WI38 (cell line): ENCODE measurements at regions not wholly inside any gene's neighbourhood (a gene's known extent, or its start where the extent isn't known, plus 50 kb on each side); places are given as distances from the start of the nearest gene placed in this dataset.
"Not testable (repeated sequence)": the region's sequence is repeated elsewhere in the genome, so short reads cannot be mapped to it uniquely, and the experiment has no call there.

ENCODE experiments used
- H3K4me3 ChIP-seq: 2 replicates; pipeline ENCODE4 v1.5.1; 2011; ENCODE audit warnings: low read depth, mild to moderate bottlenecking, control low read depth, low read length
- TF ChIP-seq, protein P1 (sequence below): IDR thresholded peaks from 2 replicates; pipeline ENCODE4 v1.5.1; 2012; ENCODE audit warnings: low read depth, mild to moderate bottlenecking, control low read depth, low read length

DNA sequence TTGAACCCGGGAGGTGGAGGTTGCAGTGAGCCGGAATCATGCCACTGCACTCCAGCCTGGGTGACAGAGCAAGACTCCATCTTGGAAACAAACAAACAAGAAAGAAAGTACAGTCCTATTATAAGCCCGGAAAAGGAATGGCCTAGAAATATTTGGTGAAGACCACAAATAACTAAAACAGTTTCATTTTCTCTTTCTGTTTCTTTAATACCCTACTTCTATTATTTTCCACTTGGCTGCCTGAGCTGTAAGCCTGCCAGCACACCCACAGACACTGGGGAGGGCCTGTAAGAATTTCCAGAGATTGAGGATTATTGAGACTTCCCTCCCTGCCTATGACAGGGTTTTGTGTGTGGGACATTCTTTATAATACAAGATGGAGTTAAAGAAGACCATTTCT lies 188.0 kb upstream of the DCC start:
- no peak overlapping the region for H3K4me3 ChIP-seq
- TF ChIP-seq, protein P1, sequence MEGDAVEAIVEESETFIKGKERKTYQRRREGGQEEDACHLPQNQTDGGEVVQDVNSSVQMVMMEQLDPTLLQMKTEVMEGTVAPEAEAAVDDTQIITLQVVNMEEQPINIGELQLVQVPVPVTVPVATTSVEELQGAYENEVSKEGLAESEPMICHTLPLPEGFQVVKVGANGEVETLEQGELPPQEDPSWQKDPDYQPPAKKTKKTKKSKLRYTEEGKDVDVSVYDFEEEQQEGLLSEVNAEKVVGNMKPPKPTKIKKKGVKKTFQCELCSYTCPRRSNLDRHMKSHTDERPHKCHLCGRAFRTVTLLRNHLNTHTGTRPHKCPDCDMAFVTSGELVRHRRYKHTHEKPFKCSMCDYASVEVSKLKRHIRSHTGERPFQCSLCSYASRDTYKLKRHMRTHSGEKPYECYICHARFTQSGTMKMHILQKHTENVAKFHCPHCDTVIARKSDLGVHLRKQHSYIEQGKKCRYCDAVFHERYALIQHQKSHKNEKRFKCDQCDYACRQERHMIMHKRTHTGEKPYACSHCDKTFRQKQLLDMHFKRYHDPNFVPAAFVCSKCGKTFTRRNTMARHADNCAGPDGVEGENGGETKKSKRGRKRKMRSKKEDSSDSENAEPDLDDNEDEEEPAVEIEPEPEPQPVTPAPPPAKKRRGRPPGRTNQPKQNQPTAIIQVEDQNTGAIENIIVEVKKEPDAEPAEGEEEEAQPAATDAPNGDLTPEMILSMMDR: no peak

DNA sequence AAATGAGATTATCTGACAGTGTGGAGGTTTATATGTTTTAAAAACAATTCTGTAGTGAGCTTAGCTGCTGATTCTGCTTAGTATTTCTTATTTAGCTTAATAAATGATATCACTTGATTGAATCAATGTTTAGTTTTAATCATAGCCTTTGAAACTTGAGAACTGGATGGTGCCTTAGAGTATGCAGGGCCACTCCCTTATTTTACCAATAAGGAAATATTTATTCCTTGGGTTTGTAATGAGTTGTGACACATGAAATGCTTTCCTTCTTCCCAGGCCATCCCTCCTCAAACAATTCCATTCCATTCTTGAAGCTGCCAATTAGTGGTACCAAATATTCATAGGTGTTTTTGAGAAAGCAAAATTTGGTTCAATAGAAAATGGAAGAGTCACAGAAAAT lies 183.8 kb upstream of the DCC start:
- TF ChIP-seq, protein P1: no peak

DNA sequence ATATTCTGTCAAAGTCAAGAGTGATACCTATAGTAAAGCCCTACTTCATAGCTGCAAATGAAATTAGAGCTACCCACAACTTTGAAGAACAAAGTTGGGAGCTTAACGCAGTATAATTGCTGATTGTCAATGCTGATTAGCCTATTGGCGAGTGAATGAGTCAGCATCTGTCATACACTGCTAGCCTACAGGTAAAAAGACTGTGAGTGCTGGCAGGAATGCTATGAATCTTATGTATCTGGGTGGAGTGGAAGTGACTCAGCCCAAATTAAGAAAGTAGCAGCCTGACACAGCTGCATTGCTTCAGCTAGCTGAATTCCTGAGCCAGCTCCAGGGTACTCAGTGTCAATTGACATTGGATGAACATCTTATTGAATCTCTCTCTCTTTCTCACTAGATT lies 179.4 kb upstream of the DCC start:
- TF ChIP-seq, protein P1: no peak
- H3K4me3 ChIP-seq: no peak overlapping the region

More for the DNA sequence above, 183.8 kb upstream of the DCC start:
- H3K4me3 ChIP-seq: no peak overlapping the region

DNA sequence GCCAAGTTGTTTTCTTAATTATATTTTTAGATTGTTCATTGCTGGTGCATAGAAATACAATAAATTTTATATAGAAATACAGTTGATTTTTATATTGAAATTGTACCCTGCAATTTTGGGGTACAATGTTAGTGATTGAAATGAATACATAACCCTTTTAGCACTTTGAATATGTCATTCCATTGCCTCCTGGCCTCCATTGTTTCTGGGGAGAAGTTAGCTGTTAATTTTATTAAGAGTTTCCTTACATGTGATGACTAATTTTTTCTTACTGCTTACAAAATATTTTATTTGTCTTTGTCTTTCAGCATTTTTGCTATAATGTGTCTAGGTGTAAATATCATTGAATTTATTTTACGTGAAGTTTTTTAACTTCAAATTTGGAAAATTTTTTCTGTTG lies 176.5 kb upstream of the DCC start:
- no peak overlapping the region for H3K4me3 ChIP-seq
- TF ChIP-seq, protein P1: no peak

DNA sequence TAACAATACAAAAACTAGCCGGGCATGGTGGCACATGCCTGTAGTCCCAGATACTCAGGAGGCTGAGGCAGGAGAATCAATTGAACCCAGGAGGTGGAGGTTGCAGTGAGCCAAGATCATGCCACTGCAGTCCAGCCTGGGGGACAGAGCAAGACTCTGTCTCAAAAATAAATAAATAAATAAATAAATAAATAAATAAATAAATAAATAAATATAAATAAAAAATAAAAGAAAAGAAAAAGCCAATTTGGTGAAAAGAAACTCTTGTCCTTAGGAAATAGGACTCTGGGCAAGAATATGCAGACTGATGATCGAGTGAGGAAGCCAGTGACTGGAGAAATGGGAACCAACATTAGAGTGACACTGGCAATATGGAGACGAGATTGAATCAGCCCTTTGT lies 171.9 kb upstream of the DCC start:
- H3K4me3 ChIP-seq: not testable (repeated sequence)

DNA sequence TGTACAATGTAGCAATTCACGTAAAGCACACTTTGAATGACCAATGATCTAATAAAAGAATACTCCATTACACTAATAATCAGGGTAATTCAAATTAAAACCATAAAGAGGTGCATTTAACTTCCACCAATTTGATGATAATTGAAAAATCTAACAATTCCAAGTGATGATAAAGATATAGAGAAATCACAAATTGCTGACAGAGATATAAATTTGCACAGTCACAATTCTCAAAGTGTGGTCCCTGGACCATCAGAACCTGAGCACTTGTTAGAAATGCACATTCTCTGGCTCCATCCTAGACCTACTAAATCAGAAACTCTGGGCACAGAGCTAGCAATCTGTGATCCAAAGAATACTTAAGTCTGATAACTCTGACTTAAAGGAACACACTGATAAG lies 165.8 kb upstream of the DCC start:
- TF ChIP-seq, protein P1: no peak
- no peak overlapping the region for H3K4me3 ChIP-seq

DNA sequence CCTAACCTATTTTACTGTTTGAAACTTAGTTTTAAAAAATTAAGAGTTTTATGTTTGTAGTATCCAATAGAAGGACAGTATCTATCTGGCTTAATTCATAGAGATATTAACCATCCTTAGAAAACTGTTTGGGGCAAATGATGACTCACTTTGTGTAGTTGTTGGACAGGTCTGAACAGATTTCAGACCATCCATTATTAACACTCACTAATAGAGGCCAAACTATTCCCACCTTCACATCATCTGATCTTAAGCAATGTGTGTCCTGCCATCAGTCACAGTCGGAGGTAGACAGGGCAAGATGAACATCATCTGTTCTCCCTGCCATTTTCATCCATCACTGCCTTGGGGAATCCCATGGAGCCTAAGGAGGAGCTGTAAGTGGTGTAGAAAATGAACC lies 164.6 kb upstream of the DCC start:
- TF ChIP-seq, protein P1: no peak
- no peak overlapping the region for H3K4me3 ChIP-seq

DNA sequence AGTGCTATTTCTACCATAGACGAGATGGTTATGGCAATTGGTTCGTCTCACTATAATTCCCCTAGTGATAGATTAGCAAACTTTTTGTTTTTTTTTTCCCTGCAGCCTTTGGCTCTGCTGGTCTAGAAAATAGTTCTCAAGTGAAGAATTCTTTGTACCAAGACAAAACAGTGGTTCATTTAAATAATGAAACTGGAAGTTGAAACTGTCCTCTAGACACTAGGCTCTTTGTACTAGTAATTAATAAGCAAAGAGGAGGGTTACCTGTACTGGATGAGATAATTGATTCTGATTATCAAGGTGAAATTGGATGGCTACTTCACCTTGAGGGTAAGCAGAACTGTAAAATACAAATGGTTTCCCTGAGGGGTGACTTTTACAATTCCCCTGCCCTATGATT lies 156.9 kb upstream of the DCC start:
- no peak overlapping the region for H3K4me3 ChIP-seq
- TF ChIP-seq, protein P1: no peak
